Gastrocnemius medialis (tissue), 4 donors: ENCODE measurements at regions not wholly inside any gene's neighbourhood (a gene's known extent, or its start where the extent isn't known, plus 50 kb on each side); places are given as distances from the start of the nearest gene placed in this dataset.

Source experiments
- ATAC-seq, 2 donors: fragments of 150-250 bp; one replicate each; pipeline ENCODE4 v1.9.1; 2016
- DNase-seq, 2 donors: peaks; one replicate each; pipeline ENCODE4 v3.0.0-alpha.2; 2019
- H3K27ac ChIP-seq, 4 donors: fragments of 200-600 bp; sonication (generic); 1 replicate in 1 of 4; 2 replicates in 3 of 4; pipeline ENCODE4 v1.5.1; 2016 to 2018; ENCODE audit warnings: mild to moderate bottlenecking in 2 of 4, moderate library complexity in 1 of 4
- H3K27me3 ChIP-seq, 3 donors: fragments of 200-600 bp; sonication (generic) in 2 of 3; 1 replicate in 1 of 3; 2 replicates in 2 of 3; pipeline versions ENCODE4 v1.5.1 to v1.6.0; 2016 to 2019; ENCODE audit warnings: mild to moderate bottlenecking in 1 of 3, moderate library complexity in 1 of 3
- H3K36me3 ChIP-seq, 2 donors: fragments of 200-600 bp; sonication (generic) in 1 of 2; one replicate each; pipeline ENCODE4 v1.5.1; 2017 to 2018
- H3K4me1 ChIP-seq, 2 donors: fragments of 200-600 bp; sonication (generic) in 1 of 2; one replicate each; pipeline ENCODE4 v1.5.1; 2016 to 2017; ENCODE audit warnings: mild to moderate bottlenecking in 2 of 2
- H3K4me3 ChIP-seq, 4 donors: fragments of 200-600 bp; sonication (generic) in 3 of 4; 1 replicate in 1 of 4; 2 replicates in 3 of 4; pipeline ENCODE4 v1.5.1; 2016 to 2019; ENCODE audit warnings: mild to moderate bottlenecking in 2 of 4
- H3K9me3 ChIP-seq, 3 donors: fragments of 200-600 bp; sonication (generic) in 2 of 3; 1 replicate in 1 of 3; 2 replicates in 2 of 3; pipeline ENCODE4 v1.5.1; 2016 to 2019
- POLR2A ChIP-seq, 2 donors: fragments of 450-650 bp; IDR thresholded peaks; one replicate each; pipeline ENCODE4 v1.6.1; 2017; ENCODE audit warnings: antibody characterized with exemption in 2 of 2, mild to moderate bottlenecking in 2 of 2, moderate library complexity in 2 of 2
- in situ Hi-C, 4 donors: fragments of 200-750 bp; cut with MboI; loops; one replicate each; pipeline versions ENCODE4 v1.15.0 to v1.8.0; 2017; ENCODE audit warnings: low sequenced_read_pairs in 4 of 4
- intact Hi-C: fragments of 100-400 bp; cut with DNase I; formaldehyde crosslinking; loops from one replicate; pipeline ENCODE4 v1.15.1; 2023; ENCODE audit warnings: low total_unique reads
- TF ChIP-seq, protein P1 (sequence below), 5 experiments: fragments of 450-650 bp in 3 of 5; fragments of 200-600 bp in 2 of 5; sonication (generic) in 2 of 5; IDR thresholded peaks in 4 of 5; conservative IDR thresholded peaks in 1 of 5; 1 replicate in 4 of 5; 2 replicates in 1 of 5; pipeline ENCODE4 v1.5.1; 2016 to 2019; ENCODE audit warnings: antibody characterized with exemption in 5 of 5, mild to moderate bottlenecking in 3 of 5, moderate library complexity in 3 of 5

DNA sequence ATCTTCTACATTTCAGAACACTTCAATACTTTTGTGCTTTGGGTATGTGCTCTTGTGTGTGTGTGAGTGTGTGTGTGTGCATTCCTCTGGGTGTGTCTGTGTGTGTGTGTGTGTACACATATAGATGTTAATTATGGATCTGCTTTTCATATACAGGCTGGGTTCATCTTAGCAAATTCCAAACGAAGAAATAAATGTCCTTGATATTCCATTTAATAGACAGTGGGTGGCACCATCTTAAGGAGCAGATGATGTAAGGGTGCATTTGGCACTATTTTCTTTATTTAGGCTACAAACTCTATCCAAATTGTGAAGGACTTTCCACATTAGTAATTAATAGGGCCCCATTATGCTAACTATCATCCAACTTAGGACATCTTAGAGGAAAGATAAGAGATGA lies 425.8 kb upstream of the POU3F3 start:
- intact Hi-C loops = no loop called here
- no peak for TF ChIP-seq POLR2A (IDR thresholded peaks at IDR 0.05)
- TF ChIP-seq, protein P1, sequence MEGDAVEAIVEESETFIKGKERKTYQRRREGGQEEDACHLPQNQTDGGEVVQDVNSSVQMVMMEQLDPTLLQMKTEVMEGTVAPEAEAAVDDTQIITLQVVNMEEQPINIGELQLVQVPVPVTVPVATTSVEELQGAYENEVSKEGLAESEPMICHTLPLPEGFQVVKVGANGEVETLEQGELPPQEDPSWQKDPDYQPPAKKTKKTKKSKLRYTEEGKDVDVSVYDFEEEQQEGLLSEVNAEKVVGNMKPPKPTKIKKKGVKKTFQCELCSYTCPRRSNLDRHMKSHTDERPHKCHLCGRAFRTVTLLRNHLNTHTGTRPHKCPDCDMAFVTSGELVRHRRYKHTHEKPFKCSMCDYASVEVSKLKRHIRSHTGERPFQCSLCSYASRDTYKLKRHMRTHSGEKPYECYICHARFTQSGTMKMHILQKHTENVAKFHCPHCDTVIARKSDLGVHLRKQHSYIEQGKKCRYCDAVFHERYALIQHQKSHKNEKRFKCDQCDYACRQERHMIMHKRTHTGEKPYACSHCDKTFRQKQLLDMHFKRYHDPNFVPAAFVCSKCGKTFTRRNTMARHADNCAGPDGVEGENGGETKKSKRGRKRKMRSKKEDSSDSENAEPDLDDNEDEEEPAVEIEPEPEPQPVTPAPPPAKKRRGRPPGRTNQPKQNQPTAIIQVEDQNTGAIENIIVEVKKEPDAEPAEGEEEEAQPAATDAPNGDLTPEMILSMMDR (IDR thresholded peaks at IDR 0.05 in 4 of 5, conservative IDR thresholded peaks at IDR 0.05 in 1 of 5) = no peak

DNA sequence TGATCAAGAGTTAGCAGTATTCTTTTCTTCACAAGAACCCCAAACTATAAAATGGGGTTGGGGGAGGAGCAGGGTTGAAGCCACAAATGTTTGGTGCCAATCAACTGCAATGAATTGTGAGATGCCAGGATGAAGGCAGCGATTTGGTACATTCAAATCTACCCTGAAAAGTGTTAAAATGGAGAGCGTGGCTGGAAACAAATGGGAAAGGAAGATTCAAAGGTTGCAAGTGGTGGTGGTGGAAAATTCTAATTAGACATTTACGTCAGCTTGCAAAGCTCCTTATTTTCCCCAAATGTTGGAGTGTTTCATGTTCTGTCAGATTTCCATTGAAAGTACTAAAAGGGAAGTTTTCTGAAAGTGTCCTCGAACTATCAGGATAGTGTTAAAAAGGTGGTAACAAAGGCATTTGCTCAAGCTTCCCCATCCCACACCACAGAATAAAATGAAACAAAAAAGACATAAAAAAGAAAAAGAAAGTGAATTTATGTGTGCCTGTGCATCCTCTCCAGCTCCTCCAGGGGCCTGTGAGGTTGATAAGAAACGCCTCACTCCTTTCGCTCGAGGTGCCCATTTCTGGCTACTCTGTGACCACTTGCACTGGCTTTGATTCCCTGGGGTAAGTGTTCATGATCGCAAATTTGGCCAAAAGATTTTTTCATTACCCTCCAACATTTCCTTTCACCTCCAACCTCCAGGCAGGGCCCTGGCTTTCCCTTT lies 424.1 kb upstream of the POU3F3 start:
- Histone ChIP-seq H3K4me3 (no peak overlapping the region), H3K27me3 (peaks cover 0 to 4% (median 4%) of the 10 kb centered on the region in 3 donors), H3K36me3 (no peaks in the 10 kb centered on the region), H3K27ac (no peak overlapping the region), H3K9me3 (no peaks in the 10 kb centered on the region), H3K4me1 (no peaks in the 10 kb centered on the region)
- no peak for ATAC-seq
- in situ Hi-C loops (no loop called here), intact Hi-C loops (no loop called here)
- no peak for TF ChIP-seq POLR2A (IDR thresholded peaks at IDR 0.05)
- TF ChIP-seq, protein P1 (IDR thresholded peaks at IDR 0.05 in 4 of 5, conservative IDR thresholded peaks at IDR 0.05 in 1 of 5) = no peak
- no peak for DNase-seq

More for the DNA sequence above, 425.8 kb upstream of the POU3F3 start:
- Histone ChIP-seq H3K4me3 (no peak overlapping the region), H3K27ac (no peak overlapping the region), H3K9me3 (no peaks in the 10 kb centered on the region), H3K27me3 (no peaks in the 10 kb centered on the region), H3K36me3 (no peaks in the 10 kb centered on the region), H3K4me1 (no peaks in the 10 kb centered on the region)
- DNase-seq (no peak), ATAC-seq (no peak)
- in situ Hi-C loops = no loop called here

DNA sequence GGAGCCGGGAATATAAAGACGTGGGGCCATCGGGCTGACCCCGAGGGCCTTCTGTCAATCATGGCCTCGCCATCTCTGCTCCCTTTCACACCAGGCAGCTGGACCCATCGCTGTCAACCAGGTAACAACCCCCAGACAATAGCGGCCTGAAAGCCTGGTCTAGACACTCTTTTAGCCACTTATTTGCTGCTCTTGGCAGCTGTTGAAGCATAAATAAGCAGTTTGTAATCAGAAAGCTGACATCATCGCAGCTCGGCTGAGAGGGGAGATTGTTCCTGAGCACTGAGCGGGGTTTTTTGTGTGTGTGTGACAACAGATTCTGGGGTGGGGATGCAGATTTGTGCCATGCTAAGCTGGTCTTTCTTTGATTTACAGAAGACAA lies 423.6 kb upstream of the POU3F3 start:
- Histone ChIP-seq H3K4me1 (no peaks in the 10 kb centered on the region), H3K36me3 (no peaks in the 10 kb centered on the region), H3K4me3 (no peak overlapping the region), H3K27ac (no peak overlapping the region), H3K9me3 (no peaks in the 10 kb centered on the region), H3K27me3 (peaks cover 0 to 7% (median 4%) of the 10 kb centered on the region in 3 donors)
- TF ChIP-seq POLR2A (IDR thresholded peaks at IDR 0.05) = no peak
- TF ChIP-seq, protein P1 (IDR thresholded peaks at IDR 0.05 in 4 of 5, conservative IDR thresholded peaks at IDR 0.05 in 1 of 5) = no peak
- ATAC-seq (no peak), DNase-seq (no peak)
- intact Hi-C loops = no loop called here
- in situ Hi-C loops = no loop called here

DNA sequence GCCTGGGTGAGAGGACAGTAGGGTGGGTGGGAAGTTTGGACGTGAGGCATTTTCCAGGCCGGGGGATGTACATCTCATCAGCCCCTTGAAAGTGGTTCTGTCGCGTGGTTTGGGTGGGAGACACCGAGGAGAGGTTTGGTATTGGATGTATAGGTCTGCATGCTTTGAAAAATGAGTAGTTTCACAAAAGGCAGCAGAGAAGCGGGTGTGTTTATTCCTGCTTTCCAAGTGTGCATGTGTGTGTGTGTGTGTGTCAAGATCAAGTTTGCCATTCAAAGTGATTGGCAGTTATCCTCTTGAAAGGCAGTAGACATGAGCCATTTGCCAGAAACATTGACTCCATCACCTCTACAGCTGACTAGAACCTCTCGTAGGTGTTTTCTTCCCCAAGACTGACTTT lies 423.1 kb upstream of the POU3F3 start:
- intact Hi-C loops = no loop called here
- in situ Hi-C loops = no loop called here
- no peak for TF ChIP-seq POLR2A (IDR thresholded peaks at IDR 0.05)
- TF ChIP-seq, protein P1 (IDR thresholded peaks at IDR 0.05 in 4 of 5, conservative IDR thresholded peaks at IDR 0.05 in 1 of 5) = no peak
- H3K4me3 ChIP-seq = no peak overlapping the region
- H3K4me1 ChIP-seq = no peaks in the 10 kb centered on the region
- H3K9me3 ChIP-seq = no peaks in the 10 kb centered on the region
- H3K27ac ChIP-seq = no peak overlapping the region
- no peak for DNase-seq
- ATAC-seq = no peak
- no peaks in the 10 kb centered on the region for H3K36me3 ChIP-seq
- H3K27me3 ChIP-seq = peaks cover 0 to 7% (median 4%) of the 10 kb centered on the region in 3 donors

DNA sequence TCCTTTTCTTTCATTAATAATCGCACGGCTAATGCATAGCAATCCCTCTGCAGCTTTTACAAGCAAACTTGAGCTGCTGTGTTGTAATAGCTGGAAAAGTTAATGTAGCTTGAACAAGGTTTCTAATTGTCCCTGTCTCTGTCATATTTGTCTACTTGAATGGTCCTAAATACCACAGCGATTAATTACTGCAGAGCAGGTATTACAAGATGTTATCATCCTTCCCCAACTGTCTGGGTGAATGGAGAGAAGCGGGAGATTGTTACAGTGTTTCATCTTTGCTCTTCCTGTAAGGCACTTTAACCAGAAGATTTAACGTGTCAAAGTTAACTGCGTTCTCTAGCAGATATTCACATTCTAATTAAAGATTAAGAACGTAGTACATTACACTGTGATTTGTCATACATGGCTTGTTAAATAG lies 422.2 kb upstream of the POU3F3 start:
- no peaks in the 10 kb centered on the region for H3K36me3 ChIP-seq

More for the DNA sequence above, 422.2 kb upstream of the POU3F3 start:
- TF ChIP-seq, protein P1 (IDR thresholded peaks at IDR 0.05 in 4 of 5, conservative IDR thresholded peaks at IDR 0.05 in 1 of 5) = no peak
- no peak for TF ChIP-seq POLR2A (IDR thresholded peaks at IDR 0.05)
- Histone ChIP-seq H3K4me3 (no peak overlapping the region), H3K27me3 (peaks cover 0 to 7% (median 4%) of the 10 kb centered on the region in 3 donors), H3K27ac (no peak overlapping the region), H3K4me1 (no peaks in the 10 kb centered on the region), H3K9me3 (no peaks in the 10 kb centered on the region)
- in situ Hi-C loops (no loop called here), intact Hi-C loops (no loop called here)
- ATAC-seq = no peak
- DNase-seq = no peak
